HL-60 (cell line): ENCODE measurements at regions not wholly inside any gene's neighbourhood (a gene's known extent, or its start where the extent isn't known, plus 50 kb on each side); places are given as distances from the start of the nearest gene placed in this dataset.

Source experiments
- TF ChIP-seq, protein P1 (sequence below): IDR thresholded peaks from 2 replicates; pipeline ENCODE4 v1.6.1; 2012; ENCODE audit warnings: low read depth; ENCODE audit not compliant: insufficient replicate concordance
- TF ChIP-seq, protein P2 (sequence below): IDR thresholded peaks from one replicate; pipeline ENCODE4 v1.5.1; 2011; ENCODE audit warnings: low read length, control low read depth, inconsistent platforms; ENCODE audit not compliant: insufficient read depth

DNA sequence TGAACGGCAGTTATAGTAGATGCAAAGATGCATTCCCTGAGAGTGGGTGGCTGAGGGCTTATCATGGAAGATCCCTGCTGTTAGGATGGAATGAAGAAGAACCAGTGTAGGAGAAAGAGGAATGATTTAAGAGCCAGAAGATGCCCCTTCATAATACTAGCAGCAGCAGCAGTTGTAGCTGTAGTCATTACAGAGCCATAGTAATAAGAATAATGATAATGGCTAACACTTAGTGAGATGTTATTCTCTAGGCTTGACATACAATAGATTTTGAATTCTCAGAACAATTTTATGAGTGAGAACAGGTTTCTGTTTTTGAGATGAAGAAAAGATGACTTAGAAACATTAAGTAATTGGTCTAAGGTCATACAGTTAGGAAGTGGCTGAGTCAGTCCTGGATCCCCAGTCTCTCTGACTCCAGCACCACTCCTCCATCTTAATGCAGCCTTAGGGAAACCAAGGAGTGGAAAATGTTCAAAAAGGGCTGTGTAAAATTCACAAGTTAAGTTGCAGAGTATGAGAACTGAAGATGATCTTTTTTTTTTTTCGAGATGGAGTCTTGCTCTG lies 459.4 kb upstream of the SGCD start:
- TF ChIP-seq, protein P1, sequence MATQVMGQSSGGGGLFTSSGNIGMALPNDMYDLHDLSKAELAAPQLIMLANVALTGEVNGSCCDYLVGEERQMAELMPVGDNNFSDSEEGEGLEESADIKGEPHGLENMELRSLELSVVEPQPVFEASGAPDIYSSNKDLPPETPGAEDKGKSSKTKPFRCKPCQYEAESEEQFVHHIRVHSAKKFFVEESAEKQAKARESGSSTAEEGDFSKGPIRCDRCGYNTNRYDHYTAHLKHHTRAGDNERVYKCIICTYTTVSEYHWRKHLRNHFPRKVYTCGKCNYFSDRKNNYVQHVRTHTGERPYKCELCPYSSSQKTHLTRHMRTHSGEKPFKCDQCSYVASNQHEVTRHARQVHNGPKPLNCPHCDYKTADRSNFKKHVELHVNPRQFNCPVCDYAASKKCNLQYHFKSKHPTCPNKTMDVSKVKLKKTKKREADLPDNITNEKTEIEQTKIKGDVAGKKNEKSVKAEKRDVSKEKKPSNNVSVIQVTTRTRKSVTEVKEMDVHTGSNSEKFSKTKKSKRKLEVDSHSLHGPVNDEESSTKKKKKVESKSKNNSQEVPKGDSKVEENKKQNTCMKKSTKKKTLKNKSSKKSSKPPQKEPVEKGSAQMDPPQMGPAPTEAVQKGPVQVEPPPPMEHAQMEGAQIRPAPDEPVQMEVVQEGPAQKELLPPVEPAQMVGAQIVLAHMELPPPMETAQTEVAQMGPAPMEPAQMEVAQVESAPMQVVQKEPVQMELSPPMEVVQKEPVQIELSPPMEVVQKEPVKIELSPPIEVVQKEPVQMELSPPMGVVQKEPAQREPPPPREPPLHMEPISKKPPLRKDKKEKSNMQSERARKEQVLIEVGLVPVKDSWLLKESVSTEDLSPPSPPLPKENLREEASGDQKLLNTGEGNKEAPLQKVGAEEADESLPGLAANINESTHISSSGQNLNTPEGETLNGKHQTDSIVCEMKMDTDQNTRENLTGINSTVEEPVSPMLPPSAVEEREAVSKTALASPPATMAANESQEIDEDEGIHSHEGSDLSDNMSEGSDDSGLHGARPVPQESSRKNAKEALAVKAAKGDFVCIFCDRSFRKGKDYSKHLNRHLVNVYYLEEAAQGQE, result no peak
- TF ChIP-seq, protein P2, sequence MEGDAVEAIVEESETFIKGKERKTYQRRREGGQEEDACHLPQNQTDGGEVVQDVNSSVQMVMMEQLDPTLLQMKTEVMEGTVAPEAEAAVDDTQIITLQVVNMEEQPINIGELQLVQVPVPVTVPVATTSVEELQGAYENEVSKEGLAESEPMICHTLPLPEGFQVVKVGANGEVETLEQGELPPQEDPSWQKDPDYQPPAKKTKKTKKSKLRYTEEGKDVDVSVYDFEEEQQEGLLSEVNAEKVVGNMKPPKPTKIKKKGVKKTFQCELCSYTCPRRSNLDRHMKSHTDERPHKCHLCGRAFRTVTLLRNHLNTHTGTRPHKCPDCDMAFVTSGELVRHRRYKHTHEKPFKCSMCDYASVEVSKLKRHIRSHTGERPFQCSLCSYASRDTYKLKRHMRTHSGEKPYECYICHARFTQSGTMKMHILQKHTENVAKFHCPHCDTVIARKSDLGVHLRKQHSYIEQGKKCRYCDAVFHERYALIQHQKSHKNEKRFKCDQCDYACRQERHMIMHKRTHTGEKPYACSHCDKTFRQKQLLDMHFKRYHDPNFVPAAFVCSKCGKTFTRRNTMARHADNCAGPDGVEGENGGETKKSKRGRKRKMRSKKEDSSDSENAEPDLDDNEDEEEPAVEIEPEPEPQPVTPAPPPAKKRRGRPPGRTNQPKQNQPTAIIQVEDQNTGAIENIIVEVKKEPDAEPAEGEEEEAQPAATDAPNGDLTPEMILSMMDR, result no peak
